OCI-LY1 (cell line): ENCODE measurements at regions not wholly inside any gene's neighbourhood (a gene's known extent, or its start where the extent isn't known, plus 50 kb on each side); places are given as distances from the start of the nearest gene placed in this dataset.

Experiments used
- CTCF ChIP-seq: fragments of 200-600 bp; sonication (generic), shearing (Covaris generic); IDR thresholded peaks from 2 replicates; pipeline ENCODE4 v1.5.1; 2017; ENCODE audit warnings: mild to moderate bottlenecking, antibody characterized with exemption, low read length, moderate library complexity, mixed read lengths
- EZH2 ChIP-seq: fragments of 200-600 bp; sonication (generic), shearing (Covaris generic); IDR thresholded peaks from 2 replicates; pipeline ENCODE4 v1.8.0; 2017; ENCODE audit warnings: borderline replicate concordance, mixed run types, mild to moderate bottlenecking, antibody characterized with exemption, low read length, moderate library complexity, mixed read lengths

GRCh38 chr5:117182104-117182503 lies 607.5 kb upstream of the SEMA6A start:
- TF ChIP-seq CTCF: no peak
- TF ChIP-seq EZH2: no peak
